NCI-H2107 (cell line): ENCODE measurements at regions not wholly inside any gene's neighbourhood (a gene's known extent, or its start where the extent isn't known, plus 50 kb on each side); places are given as distances from the start of the nearest gene placed in this dataset.

ENCODE experiments used
- DNase-seq: peaks from one replicate; lab custom pipeline; 2025; lab: John Stamatoyannopoulos, UW

DNA sequence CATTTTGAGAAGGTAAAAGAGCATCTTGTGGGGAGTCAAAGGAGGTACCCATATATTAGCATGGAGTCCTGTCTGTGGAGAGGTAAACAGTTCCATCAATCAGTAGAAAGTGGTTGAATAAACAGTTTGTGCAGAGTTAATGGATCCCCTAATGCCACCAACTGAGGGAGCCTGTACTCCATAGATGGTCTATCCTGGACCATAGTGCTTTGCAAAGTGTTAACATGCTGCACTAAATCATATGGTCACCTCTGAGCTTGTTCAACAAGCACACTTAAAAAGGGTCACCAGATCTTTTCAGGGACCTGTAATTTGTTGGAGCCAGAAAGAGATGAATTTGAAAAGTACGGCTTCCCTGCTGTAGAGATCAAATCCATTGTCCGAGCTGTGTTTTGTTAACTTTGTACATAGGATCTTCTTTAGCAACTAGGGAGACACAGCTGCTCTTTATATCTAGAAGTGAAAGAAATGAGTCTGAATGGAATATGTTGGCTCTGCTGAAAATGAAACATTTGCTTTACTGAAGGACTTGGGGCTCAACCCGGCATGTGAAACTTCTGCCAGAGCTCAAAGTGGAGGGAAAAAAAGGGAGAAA, 366.4 kb downstream of the ETNK1 start:
- DNase-seq = no peak

DNA sequence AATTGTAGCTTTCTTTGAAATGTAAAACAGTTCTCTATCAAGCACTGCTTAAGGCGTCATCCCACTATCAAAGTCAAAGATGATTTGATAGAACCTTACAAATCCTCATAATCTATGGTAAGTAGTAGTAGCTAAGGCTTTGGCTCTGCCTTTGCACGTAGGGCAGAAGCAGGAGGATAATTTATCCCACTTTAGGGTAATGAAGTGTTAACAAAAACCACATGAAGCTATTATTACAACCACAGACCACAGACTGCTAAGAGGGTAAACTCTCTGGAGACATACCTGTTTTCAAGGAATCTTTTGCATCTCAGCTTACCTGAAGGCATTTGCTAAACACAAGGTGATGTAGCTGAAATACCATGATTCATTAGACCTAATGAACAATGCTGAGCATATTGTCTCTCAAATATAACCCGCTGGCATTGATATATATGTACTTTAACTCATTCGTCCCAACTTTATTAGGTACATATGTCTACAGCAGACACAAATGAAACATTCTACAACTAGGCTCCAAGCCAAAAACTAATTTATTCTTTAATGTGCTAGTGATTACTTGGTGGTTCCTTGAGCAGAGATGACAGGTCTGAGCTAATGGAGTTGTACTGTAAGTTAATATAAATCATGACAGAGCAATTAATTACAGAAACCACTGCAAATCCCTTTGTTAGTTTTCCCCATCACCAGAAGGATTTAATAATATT, 368.8 kb downstream of the ETNK1 start:
- peak; percentile 20 for DNase-seq

DNA sequence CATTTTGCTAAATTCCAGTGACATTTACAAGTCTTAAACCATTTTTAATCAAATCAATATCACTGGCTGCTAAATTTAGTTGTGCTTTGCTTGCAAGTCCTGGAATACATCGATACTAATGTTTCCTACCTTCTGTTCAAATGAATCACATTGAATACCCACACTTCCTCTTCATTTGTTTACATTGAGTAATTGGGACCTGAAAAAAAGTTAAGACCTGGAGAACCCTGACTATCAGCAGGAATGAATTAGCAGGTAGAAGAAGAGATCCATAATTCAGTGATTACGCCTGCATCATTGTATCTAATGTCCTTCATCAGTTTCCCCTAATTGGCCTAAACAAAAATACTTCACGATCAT, 369.3 kb downstream of the ETNK1 start:
- no peak for DNase-seq

- no peak for DNase-seq
Measured at GRCh38 chr12:23001487-23001886, 376.5 kb downstream of the ETNK1 start.

DNA sequence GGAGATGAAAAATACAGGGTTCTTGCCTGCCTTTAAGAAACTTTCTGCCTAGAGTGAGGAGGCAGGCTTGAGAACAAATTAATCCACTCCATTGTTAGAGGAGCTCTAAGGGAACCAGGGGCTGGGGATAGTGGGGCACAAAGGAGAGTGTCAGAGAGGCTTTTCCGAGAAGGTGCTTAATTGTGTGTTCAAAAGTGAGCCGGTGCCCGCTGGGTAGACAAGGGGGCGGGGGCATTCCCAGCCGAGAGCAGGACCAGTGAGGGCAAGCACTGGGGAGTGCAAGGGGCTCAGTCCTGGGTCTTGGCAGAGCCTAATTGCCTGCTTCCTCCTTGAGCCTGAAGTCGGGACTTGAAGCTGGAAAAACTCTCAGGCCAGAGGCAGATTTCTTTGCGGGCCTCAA, 377.4 kb downstream of the ETNK1 start:
- DNase-seq = no peak

- DNase-seq = no peak
Measured at GRCh38 chr12:23004473-23005020, 379.6 kb downstream of the ETNK1 start.

DNA sequence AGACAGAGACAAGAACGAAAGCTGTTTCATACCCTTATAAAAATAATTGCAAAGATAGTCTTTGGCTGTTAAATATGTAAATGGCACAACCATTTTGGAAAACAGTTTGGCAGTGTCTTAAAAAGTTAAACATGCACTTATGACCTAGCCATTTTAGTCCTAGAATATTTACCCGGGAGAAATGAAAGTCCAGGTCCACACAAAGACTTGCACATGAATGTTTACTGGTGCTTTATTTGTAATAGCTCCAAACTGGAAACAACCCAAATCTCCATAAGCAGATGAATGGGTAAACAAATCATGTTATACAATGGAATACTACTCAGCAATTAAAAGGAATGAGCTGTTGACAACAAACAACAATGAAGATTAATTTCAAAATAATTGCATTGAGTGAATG, 380.4 kb downstream of the ETNK1 start:
- DNase-seq = no peak

DNA sequence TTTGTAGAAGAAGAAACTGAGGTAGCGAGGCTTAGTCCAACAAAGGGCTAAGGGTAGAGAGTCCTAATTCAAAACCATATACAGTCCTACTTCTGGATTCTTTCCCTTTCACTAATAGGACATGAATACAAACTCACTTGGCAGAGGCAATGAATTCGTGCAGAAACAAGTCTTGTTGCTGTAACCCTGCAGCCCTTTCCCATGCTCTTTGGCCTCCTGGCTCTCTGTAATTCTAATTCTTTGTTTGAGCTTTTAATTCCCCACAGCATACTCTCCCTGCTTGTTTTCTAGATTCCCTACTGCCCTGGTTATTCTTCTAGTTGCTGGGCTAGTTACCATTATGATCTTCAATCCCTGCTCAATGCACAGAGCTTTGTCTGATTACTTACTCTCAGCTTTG, 381.4 kb downstream of the ETNK1 start:
- no peak for DNase-seq

- no peak for DNase-seq
Measured at GRCh38 chr12:23008623-23009022, 383.7 kb downstream of the ETNK1 start.

DNA sequence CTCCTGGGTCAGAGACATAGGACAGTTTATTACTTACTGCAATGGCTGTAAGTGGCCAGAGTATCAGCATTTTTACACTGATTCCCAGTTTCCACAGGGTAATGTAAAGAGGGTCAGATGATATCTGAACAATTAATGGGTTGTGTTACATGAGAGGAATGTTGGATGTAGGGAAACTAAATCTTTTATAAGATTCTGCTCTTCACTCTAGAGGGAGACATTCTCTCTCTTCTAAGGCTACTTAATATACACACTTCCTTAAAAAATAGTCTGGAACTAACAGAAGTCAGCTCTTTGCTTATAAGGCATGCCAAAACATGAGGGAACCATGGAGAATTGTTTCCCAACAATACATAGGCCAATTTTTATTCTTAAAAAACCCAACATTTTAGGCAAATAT, 389.8 kb downstream of the ETNK1 start:
- DNase-seq = no peak

GRCh38 chr12:23025372-23026016, 400.5 kb downstream of the ETNK1 start:
- no peak for DNase-seq

GRCh38 chr12:23028158-23028802, 403.3 kb downstream of the ETNK1 start:
- no peak for DNase-seq

DNA sequence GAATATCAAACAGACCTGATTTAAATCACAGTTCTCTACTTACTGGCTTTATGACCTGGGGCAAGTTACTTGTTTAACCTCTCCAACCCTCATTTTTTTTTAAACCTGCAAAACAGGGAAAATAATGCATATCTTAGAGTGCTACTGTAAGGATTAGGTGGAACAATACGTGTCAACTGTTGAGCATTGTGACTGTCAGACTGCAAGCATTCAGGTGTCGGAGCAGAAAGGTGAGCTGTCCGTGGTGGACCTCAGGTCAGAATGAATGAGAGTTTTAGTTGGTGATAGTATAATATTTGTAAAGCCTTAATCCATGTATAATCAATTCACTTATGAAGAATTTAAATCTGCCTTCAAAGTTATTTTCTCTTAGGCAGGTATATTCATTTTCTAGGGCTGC, 404.2 kb downstream of the ETNK1 start:
- no peak for DNase-seq

- no peak for DNase-seq
Measured at GRCh38 chr12:23039834-23040233, 414.9 kb downstream of the ETNK1 start.

DNA sequence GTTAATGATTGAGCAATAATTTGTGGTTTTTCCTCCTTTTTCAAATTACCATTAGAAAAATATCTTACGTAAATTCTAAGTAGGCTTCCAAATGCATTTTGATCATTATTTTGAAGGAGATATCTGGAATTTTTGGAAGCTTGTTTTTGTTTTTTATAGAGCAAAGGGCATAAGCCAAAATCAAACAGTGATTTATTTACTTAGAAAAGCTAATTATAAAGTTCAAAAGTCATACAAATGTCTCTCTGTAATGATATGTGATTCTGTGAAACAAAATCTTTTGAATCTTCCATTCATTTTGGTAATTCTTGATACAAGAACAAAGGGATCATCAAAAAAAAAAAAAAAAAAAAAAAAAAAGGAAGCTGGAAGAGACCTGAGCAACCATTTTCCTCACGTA, 416.8 kb downstream of the ETNK1 start:
- no peak for DNase-seq

DNA sequence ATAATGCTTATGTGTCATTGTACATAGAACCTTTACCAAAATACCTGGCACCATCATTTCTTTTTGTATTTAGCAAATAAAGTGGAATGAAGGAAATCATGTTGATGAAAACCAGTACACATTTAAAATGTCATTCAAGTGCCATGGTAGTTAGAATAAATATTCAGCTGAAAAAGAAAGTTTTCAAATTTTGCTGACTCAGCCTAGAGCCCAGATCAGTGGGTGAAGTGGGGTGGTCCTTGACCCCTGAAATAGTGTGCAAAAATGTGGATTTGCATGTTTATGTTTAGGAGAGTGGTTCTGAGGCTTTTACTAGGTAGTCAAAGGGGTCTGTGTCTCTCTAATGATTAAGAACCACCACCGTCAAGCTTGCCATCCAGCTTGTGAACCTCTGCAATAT, 418.7 kb downstream of the ETNK1 start:
- DNase-seq = no peak

DNA sequence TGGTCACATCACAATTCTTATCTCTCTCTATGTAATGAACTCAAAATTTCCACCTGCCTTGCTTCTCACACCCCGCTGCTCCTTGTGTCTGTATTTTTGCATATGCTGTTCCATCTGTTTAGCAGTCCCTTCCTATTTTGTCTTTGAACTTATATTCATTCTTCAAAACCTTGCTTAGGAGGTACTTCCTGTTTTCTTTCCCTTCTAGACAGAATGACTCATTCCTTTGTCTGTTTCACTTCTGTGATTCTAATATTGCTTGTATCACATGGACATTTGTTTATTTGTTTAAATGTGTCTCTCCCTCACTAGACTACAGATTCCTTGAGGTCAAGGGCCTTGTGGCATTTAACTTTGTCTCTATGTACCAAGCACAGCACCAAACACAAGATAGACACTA, 424.2 kb downstream of the ETNK1 start:
- no peak for DNase-seq

GRCh38 chr12:23055004-23055403, 430.0 kb downstream of the ETNK1 start:
- DNase-seq = no peak

- DNase-seq = no peak
Measured at GRCh38 chr12:23057571-23057970, 432.6 kb downstream of the ETNK1 start.

GRCh38 chr12:23060161-23060560, 435.2 kb downstream of the ETNK1 start:
- no peak for DNase-seq

DNA sequence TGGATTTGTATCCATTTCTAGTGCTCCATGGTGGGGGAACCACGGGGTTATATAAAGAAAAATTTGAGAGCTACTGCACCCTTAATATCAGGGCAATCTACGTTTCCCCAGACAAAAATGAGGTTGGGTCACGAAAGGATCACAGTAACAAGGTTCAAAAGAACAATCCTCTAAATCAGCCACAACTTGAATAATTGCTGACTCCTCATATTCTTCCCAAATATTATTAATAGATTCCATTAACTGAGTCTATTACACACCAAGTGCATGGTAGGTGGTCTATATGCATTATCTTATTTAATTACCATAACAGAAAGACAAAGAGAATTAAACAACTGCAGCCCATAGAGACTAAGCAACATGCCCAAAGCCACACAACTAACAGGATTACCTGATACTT, 438.2 kb downstream of the ETNK1 start:
- DNase-seq = no peak

DNA sequence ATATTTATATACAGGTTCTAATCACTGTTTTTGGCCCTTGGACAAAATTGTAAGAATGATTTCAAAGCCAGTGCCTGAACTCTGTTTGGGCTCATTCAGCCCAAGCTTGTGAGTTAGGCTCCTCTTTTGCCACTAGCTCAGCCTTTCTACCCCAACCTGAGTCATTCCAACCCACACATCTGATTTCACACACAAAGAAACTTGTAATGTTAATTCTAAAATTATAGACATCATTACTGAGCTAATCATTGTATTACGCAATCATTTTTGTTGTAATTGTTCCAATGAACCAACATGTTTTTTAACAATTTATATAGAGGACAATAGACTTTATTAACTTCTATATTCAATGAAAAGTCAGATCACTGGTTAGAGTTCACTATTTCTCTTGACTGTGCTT, 441.1 kb downstream of the ETNK1 start:
- no peak for DNase-seq

DNA sequence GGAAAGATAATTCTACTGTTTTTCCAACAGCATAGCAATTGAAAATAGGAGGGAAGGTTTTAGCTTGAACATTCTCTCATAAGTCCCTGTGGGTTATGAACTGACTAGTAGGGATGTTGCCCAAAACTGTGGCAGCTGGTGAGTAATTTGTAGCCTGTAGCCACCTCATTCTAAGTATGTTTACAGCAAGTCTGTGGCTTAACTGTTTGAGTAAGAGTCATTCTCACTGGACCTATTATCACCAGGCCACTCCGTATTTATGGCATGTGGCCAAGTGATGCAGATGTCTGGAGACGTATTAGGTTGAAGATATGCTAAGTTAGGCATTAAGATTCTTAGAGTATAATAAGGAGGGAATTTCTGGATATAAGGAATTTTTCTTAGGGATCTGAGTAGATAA, 458.3 kb downstream of the ETNK1 start:
- no peak for DNase-seq
